ENCODE measurements at regions not wholly inside any gene's neighbourhood (a gene's known extent, or its start where the extent isn't known, plus 50 kb on each side); places are given as distances from the start of the nearest gene placed in this dataset.
"Not testable (repeated sequence)": the region's sequence is repeated elsewhere in the genome, so short reads cannot be mapped to it uniquely, and the experiment has no call there.

DNA sequence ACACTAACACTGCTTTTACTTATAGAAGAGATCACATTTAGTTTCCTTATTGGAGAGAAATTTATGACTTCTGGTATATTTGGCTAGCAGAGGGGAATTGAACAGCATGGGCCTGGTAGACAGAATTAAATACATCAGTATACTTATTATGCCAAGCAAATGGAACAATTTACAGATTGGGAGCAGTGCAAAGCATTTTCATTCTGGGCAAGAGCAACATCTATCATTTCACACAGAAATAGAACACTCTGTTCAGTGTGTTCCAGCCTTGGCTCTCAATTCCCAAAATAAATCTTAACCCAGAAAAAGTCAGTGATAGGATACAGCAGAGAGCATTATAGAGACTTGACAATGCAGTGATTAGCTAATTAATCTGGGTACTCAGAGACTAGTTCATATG lies 604.0 kb upstream of the SLITRK6 start:
- DNase-seq (no peak), ATAC-seq (ENCODE audit: poor library complexity) (peak; percentile 93)
- intact Hi-C loops (cut with DNase I): no loop called here

DNA sequence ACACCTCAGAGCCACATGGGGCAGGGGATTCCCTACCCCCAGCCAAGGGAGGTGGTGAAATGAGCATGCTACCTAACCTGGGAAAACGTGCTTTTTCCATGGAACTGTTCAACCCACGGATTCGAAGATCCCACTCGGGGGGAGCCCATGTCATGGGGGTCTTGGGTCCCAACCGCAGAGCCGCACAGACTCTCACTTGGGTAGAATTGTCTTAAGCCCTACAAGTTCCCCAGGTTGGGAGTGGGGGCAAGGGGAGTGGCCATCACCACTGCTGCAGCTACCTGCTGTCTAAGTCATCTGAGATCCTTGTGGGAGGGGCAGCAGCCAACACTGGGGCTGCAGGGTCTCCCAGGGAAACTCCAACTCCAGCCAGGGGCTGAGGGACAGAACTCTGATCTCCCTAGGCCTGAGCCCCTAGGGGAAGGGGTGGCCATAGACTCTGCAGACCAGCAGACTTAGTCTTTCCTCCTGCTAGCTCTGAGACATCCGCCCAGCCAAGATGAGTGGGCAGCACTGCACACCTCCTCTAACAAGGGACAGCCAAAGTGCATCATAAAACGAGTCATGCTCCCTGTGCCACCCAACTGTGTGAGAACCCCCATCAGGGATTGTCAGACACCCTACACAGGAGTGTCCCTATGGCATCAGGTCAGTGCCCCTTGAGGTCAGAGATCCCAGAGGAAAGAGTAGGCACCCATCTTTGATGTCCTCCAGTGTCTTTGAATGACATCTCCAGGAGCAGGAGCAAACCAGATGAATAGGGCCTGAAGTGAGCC lies 610.4 kb upstream of the SLITRK6 start:
- ATAC-seq (ENCODE audit: poor library complexity): no peak
- no peak for DNase-seq
- intact Hi-C loops (cut with DNase I): no loop called here

GRCh38 chr13:86425170-86425815 lies 626.1 kb upstream of the SLITRK6 start:
- DNase-seq: no peak
- peak; percentile 86 for ATAC-seq (ENCODE audit: poor library complexity)
- intact Hi-C loops (cut with DNase I): no loop called here

DNA sequence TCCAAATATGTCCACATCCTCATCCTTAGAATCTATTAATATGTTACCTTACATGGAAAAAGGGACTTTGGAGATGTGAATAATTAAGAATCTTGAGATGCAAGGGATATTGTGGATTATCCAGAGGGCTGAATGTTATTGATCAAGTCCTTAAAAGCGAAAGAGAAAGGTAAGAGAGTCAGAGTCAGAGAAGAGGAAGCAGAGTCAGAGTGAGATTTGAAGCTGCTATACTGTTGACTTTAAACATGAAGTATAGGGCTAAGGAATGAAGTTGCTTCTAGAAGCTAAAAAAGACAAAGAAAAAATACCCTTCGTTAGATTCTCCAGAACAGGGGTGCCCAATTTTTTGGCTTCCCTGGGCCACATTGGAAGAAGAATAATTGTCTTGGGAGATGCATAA lies 627.2 kb upstream of the SLITRK6 start:
- intact Hi-C loops (cut with DNase I): no loop called here
- DNase-seq: no peak
- no peak for ATAC-seq (ENCODE audit: poor library complexity)

DNA sequence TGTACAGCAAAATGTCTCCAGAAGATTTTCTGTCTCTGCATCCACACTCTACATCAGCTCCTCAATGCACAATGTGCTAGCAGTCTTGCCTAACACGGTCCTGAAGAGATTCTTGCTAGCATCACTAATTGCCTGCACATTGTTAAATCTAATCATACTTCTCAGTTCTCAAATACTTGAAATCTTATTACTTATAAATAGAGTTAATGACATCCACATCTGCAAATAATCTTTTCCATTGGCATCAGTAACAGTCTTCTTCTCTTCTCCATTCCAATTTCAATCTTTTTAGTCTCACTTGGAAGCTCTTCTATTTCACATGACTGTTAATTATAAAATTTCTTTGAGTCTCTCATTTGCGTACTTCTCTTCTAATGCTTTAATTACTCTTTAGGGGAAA lies 630.5 kb upstream of the SLITRK6 start:
- DNase-seq (no peak), ATAC-seq (ENCODE audit: poor library complexity) (no peak)
- intact Hi-C loops (cut with DNase I): no loop called here

- intact Hi-C loops (cut with DNase I): no loop called here
- ATAC-seq (ENCODE audit: poor library complexity) (no peak), DNase-seq (no peak)
Measured at GRCh38 chr13:86438034-86438433, 638.8 kb upstream of the SLITRK6 start.

DNA sequence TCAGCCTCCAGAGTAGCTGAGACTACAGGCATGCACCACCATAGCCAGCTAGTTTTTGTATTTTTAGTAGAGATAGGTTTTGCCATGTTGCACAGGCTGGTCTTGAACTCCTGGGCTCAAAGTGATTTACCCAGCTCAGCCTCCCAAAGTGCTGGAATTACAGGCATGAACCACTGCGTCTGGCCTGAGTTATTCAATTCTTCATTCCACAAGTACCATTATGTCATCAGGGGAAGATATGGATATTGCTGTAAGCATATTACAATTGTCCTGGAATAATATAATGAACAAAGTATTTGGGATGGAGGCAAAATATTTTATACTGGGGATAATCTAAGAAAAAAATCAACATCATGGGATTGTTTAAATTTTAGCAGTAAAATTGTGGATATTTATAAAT lies 646.0 kb upstream of the SLITRK6 start:
- ATAC-seq (ENCODE audit: poor library complexity) (no peak), DNase-seq (no peak)
- intact Hi-C loops (cut with DNase I): no loop called here

- ATAC-seq (ENCODE audit: poor library complexity) (no peak), DNase-seq (no peak)
- intact Hi-C loops (cut with DNase I): no loop called here
Measured at GRCh38 chr13:86445672-86446071, 646.5 kb upstream of the SLITRK6 start.

GRCh38 chr13:86446311-86446710 lies 647.1 kb upstream of the SLITRK6 start:
- intact Hi-C loops (cut with DNase I): no loop called here
- peak; percentile 20 for DNase-seq
- ATAC-seq (ENCODE audit: poor library complexity): no peak

- DNase-seq (no peak), ATAC-seq (ENCODE audit: poor library complexity) (no peak)
- intact Hi-C loops (cut with DNase I): no loop called here
Measured at GRCh38 chr13:86447479-86447878, 648.3 kb upstream of the SLITRK6 start.

- intact Hi-C loops (cut with DNase I): no loop called here
- ATAC-seq (ENCODE audit: poor library complexity) (no peak), DNase-seq (no peak)
Measured at GRCh38 chr13:86462011-86462410, 662.8 kb upstream of the SLITRK6 start.

DNA sequence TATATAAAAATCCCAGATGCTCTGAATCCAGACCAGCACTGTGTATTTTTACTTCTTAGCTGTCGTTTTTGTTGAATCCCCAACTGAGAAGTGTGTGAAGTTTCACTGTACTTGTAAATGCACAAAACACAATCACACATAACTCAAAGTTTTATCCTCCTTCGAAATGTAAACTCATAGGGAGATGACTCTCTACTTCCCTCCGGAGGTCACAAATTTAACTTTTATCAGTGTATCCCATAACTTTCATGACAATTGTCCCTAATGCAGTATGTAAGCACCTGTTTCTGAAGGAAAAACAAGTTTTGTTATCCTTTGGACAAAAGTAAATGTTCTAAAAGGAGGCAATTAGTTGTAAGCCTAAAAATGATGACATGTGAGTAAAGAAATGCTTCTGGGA lies 665.0 kb upstream of the SLITRK6 start:
- DNase-seq (no peak), ATAC-seq (ENCODE audit: poor library complexity) (no peak)
- intact Hi-C loops (cut with DNase I): no loop called here

DNA sequence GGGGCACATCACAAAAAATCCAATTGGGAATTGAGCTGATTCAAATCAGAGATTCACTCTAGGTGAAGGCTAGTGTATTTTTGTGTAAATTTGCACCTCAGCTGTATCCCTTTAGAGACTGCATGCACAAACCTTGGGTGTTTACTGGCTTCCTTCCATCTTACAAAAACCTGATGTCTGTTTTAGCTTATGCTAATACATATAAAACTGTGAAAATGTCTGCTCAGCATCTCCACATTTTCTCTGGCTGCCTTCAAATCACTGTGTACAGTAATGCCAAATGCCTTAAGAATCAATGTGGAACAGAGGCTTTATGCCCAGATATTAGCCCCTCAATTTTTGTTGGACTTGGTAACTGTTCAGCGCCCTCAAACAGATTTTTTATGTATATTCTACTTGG lies 675.8 kb upstream of the SLITRK6 start:
- no peak for DNase-seq
- intact Hi-C loops (cut with DNase I): no loop called here
- ATAC-seq (ENCODE audit: poor library complexity): no peak

GRCh38 chr13:86476656-86477055 lies 677.4 kb upstream of the SLITRK6 start:
- no peak for DNase-seq
- intact Hi-C loops (cut with DNase I): no loop called here
- no peak for ATAC-seq (ENCODE audit: poor library complexity)

DNA sequence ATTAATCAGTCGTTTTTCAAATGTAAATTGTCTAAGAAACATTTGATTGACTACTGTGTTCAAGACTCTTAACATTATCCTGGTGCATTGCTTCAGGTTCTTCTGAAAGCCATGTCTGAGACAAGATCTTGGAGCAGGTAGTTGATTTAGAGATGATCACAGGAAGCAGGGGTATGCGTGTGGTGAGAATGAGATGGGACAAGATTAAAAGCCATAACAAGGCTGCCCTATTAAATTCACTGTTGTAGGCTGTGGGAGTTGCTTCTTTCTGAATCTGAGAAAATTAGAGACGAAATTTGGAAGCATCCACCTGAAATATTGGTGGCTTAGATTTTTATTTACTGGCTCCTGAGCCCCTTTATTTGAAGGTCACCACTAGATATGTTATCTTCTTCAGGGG lies 687.4 kb upstream of the SLITRK6 start:
- intact Hi-C loops (cut with DNase I): no loop called here
- DNase-seq: no peak
- no peak for ATAC-seq (ENCODE audit: poor library complexity)

DNA sequence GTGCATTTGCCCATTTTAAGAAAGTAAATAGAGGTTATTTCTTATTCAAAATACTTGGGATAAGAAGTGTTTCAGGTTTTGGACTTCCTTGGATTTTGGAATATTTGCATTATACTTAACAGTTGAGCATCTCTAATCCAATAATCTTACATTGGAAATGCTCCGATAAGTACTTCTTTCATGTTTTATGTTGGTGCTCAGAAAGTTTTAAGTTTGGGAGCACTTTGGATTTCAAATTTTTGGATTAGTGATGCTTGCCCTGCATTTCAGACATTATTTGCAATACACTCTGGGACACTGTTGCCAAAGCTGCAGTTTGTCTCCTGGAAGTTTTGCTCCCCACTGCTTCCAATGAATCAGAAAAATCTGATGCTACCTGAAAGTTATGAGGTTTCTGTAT lies 691.9 kb upstream of the SLITRK6 start:
- intact Hi-C loops (cut with DNase I): no loop called here
- ATAC-seq (ENCODE audit: poor library complexity) (no peak), DNase-seq (no peak)

- not testable (repeated sequence) for DNase-seq
Measured at GRCh38 chr13:86501931-86502330, 702.7 kb upstream of the SLITRK6 start.

GRCh38 chr13:86510792-86511191 lies 711.6 kb upstream of the SLITRK6 start:
- ATAC-seq (ENCODE audit: poor library complexity) (no peak), DNase-seq (no peak)
- intact Hi-C loops (cut with DNase I): no loop called here

More at GRCh38 chr13:86501931-86502330, 702.7 kb upstream of the SLITRK6 start:
- ATAC-seq (ENCODE audit: poor library complexity); intact Hi-C loops (cut with DNase I): not testable (repeated sequence)

DNA sequence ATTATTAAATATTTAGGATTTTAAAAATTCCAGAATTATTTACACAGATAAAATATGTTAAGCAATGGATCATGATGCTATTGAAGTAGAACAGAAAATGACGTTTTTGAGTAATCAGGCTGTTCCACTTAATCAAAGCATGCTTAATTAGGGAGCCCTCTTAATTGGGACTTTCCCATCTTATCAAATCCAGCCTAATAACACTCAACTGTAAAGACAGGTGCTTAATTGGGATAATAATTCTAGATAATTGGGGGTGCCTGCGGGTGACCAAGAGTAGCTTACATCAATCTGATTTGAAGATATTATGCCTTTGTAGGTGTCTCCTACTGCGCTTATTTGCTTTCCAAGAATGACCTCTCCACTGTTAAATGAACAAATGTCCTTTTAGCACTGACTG lies 742.2 kb upstream of the SLITRK6 start:
- ATAC-seq (ENCODE audit: poor library complexity) (no peak), DNase-seq (no peak)
- intact Hi-C loops (cut with DNase I): no loop called here

DNA sequence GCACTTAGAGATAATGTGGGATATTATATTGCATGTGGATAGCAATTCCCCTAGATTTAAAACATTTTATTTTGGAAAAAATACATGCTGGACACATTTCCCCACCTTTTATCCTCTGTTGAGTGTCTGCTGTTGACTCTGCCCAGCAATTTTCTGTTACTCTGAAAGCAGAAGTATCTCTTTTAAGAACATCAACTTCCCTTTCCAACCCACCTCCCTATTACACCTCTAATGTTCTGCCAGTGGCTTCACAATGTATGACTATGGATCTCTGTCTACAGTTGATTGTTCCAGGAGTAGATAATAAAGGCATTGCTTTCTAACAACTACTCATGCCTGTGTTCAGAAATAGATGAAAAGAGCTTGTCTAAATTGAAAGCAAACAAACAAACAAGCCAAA lies 754.8 kb upstream of the SLITRK6 start:
- DNase-seq (no peak), ATAC-seq (ENCODE audit: poor library complexity) (no peak)
- intact Hi-C loops (cut with DNase I): no loop called here

GRCh38 chr13:86559901-86560300 lies 760.7 kb upstream of the SLITRK6 start:
- intact Hi-C loops (cut with DNase I): no loop called here
- no peak for ATAC-seq (ENCODE audit: poor library complexity)
- no peak for DNase-seq

Data from Right ventricle myocardium superior (tissue), 1 donor.